ENCODE measurements at regions not wholly inside any gene's neighbourhood (a gene's known extent, or its start where the extent isn't known, plus 50 kb on each side); places are given as distances from the start of the nearest gene placed in this dataset.

DNA sequence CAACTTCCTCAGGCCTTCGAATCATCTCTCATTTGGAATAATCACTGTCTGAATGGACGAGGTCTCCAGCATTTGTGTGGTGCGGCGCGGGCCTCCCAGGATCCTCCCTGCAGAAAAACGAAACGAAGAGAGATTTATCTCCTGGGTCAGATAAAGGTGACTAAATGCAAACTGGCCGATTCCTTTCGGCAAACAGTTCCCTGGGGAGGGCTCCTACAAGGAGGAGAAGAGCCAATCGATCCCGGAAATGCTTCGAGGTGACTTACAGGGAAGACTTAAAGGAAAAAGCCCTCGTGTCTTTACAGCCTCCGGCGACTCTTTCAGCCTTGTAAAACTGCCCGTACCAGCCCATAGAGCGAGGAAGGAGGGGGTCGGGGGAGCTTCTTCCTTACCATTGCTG is 126.5 kb downstream of the MIAT start:
- TF ChIP-seq POLR2AphosphoS5 (IDR thresholded peaks at IDR 0.05) (no peak), CTCF (IDR thresholded peaks at IDR 0.05) (no peak)

Data from suprapubic skin (tissue), 3 donors.